CD4-positive, alpha-beta T cell treated with Interleukin-4 for 1 hour (primary cell): ENCODE measurements at regions not wholly inside any gene's neighbourhood (a gene's known extent, or its start where the extent isn't known, plus 50 kb on each side); places are given as distances from the start of the nearest gene placed in this dataset.
"Not testable (repeated sequence)": the region's sequence is repeated elsewhere in the genome, so short reads cannot be mapped to it uniquely, and the experiment has no call there.

Experiments
- DNase-seq, 2 donors: peaks; one replicate each; pipeline ENCODE4 v3.0.0-alpha.2; 2020 to 2022

DNA sequence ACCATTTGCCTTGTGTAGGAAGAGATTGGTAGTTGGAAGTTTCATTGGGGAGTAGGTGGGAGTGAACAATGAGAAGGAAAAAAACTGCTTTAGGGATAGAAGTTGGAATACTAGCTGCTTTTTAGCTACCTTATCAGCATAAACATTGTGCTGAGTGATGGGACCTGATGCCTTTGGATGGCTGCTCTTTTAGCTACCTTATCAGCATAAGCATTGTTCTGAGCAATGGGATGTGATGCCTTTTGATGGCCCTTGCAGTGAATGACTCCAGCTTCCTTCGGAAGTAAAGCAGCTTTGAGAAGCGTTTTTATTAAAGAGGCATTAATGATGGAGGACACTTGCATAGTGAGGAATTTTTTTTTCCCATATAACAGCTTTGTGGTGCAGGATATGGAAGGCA is 168.2 kb upstream of the NLGN4Y start:
- DNase-seq: no peak

GRCh38 chrY:14360748-14361500 is 163.4 kb upstream of the NLGN4Y start:
- DNase-seq: no peak

DNA sequence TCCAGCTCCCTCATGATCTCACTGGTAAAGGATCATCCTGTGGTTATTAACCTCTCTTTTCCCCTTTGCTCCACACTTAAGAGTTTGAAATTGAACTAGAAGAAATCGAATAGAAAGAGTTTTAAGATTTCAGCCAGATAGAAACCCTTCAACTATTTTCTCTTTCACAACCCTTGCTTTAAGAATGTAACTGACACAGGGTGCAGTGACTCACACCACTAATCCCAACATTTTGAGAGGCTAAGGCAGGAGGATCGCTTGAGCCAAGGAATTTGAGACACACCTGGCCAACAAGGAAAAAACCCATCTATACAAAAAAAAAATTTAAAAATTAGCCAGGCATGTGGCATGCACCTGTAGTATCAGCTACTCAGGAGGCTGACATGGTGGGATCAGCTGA is 150.7 kb upstream of the NLGN4Y start:
- no peak for DNase-seq

DNA sequence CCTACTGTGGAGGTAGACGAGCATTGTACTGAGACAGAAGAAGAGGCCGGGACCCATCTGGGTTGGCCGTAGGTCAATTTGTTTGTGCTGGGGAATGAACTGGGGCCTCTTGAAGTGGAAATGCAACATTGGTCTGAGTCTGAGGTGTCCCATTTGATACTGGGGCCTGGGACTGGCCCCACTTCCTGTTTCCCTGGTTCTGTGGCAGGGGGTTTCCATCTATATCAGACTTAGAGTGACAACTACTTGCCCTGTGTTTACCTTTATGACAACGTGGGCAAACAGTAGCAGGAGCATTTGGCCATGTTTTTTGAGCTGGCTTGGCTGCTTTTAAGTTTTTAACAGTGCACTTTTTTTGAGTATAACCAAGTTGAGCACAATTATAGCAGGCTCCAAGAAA is 146.1 kb upstream of the NLGN4Y start:
- DNase-seq: no peak

GRCh38 chrY:14410549-14411030 is 113.7 kb upstream of the NLGN4Y start:
- not testable (repeated sequence) for DNase-seq

GRCh38 chrY:14411334-14411733 is 113.0 kb upstream of the NLGN4Y start:
- DNase-seq: no peak

GRCh38 chrY:14436546-14436945 is 87.8 kb upstream of the NLGN4Y start:
- DNase-seq: no peak

- no peak for DNase-seq
Observed at GRCh38 chrY:14437626-14438025, 86.7 kb upstream of the NLGN4Y start.

DNA sequence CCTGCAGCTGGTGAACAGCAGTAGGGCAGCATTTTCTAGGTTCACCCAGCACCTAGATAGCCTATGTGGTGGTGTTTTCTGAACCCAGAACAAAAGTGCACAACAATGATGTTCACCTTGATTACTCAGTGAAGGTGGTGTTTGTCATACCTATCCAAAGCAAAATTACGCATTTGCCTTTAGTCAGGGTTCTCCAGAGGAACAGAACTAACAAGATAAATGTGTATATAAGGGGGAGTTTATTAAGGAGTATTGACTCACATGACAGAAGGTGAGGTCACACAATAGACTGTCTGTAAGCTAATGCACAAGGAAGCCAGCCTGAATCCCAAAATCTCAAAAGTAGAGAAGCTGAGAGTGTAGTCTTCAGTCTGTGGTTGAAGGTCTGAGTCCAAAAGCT is 85.9 kb upstream of the NLGN4Y start:
- no peak for DNase-seq

- DNase-seq: no peak
Observed at GRCh38 chrY:14444550-14444949, 79.8 kb upstream of the NLGN4Y start.

DNA sequence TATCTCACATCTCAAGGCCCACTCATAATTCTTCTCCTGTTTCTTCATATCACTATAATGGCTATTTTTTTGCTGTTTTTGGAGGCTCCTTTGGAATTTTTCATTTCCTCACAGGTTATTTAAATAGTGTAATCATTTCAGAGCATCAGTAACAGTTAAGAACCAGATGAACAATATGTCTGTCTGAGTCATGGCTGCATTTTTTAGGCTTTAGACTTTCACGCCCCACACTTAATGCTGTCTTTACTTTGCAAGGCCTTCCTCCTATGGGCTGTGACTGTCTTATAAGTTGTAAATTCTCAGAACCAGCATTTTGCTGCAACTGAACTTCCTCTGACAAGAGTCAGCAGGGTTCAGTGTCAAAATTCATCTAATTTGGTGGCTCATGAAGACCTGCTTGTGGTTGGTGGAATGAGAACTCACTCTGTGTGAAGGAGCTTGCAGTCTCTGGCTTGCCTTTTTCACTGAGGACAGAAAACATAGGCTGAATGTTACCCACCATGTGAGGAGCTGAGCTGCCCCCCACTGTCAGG is 56.1 kb upstream of the NLGN4Y start:
- DNase-seq: no peak

DNA sequence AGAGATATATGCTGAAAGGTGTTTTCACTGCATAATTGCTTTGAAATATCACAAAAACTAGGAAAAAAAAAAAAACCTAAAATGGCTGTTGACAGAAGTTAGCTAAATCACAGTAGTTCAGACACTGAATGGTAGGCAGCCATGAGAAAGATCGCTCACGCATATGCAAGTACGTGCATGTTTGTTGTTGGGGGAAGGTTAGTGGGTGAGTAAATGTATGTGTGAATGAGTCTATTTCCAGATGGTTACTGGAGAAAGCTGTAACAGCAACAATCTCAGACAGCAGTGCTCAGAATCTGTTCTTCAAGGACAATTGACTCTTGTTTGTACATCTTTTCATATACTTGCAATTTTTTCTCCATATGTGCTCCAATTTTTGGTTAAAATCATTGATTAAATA is 51.9 kb upstream of the NLGN4Y start:
- no peak for DNase-seq

- DNase-seq: no peak
Observed at GRCh38 chrY:14473320-14473719, 51.0 kb upstream of the NLGN4Y start.
